ENCODE measurements at regions not wholly inside any gene's neighbourhood (a gene's known extent, or its start where the extent isn't known, plus 50 kb on each side); places are given as distances from the start of the nearest gene placed in this dataset.

DNA sequence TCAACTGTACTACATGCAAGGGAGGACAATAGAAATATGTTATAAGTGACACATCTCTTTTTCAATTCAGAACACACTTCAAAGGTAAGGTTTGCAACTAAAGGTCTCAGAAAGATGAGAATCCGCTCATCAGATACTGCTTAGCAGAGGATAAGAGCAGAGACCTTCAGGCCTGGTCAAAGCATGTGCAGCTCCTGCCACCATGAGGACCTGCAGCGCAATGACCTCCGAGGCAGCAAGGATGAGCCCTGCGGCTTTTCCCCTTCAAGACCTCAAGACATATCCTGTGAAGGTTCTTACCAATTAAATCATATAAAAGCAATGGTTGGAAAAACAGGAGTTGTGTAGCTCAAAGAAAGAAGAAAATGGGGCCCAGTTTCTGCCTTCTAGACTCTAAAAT, 135.8 kb downstream of the TRIM36 start:
- TF ChIP-seq POLR2A (IDR thresholded peaks at IDR 0.05) (no peak), CTCF (IDR thresholded peaks at IDR 0.05) (no peak)

Data from body of pancreas (tissue), 4 donors.